ENCODE measurements at regions not wholly inside any gene's neighbourhood (a gene's known extent, or its start where the extent isn't known, plus 50 kb on each side); places are given as distances from the start of the nearest gene placed in this dataset.

DNA sequence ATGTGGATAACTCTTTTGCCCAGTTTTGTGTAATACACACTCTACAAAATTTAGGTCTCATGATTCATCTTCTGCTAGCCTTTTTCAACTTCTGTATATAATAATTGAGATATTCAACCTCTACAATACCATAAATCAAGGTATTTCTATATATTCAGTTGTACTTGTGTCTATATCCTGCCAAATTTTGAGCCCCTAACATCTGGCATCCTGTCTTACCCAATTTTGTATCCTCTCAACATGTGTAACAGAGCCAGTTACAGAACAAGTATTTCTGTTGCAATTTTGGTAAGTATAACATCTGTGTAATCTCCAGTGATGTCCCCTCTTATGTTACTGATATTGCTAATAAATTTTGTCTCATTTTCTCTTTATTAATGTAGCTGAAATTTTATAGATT, 145.8 kb downstream of the TRIB2 start:
- no peaks in the 10 kb centered on the region for H3K27me3 ChIP-seq (ENCODE audit: control insufficient read depth, insufficient read depth, low read length)
- H3K79me2 ChIP-seq: no peaks in the 10 kb centered on the region
- no peak overlapping the region for H3K9ac ChIP-seq
- no peaks in the 10 kb centered on the region for H3K36me3 ChIP-seq (ENCODE audit: control insufficient read depth, insufficient read depth, low read length)
- H3K4me2 ChIP-seq (ENCODE audit: low read length): no peak overlapping the region
- H3K4me1 ChIP-seq: no peaks in the 10 kb centered on the region
- TF ChIP-seq, protein P1, sequence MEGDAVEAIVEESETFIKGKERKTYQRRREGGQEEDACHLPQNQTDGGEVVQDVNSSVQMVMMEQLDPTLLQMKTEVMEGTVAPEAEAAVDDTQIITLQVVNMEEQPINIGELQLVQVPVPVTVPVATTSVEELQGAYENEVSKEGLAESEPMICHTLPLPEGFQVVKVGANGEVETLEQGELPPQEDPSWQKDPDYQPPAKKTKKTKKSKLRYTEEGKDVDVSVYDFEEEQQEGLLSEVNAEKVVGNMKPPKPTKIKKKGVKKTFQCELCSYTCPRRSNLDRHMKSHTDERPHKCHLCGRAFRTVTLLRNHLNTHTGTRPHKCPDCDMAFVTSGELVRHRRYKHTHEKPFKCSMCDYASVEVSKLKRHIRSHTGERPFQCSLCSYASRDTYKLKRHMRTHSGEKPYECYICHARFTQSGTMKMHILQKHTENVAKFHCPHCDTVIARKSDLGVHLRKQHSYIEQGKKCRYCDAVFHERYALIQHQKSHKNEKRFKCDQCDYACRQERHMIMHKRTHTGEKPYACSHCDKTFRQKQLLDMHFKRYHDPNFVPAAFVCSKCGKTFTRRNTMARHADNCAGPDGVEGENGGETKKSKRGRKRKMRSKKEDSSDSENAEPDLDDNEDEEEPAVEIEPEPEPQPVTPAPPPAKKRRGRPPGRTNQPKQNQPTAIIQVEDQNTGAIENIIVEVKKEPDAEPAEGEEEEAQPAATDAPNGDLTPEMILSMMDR (IDR thresholded peaks at IDR 0.05): no peak
- H3K9me3 ChIP-seq (ENCODE audit: control insufficient read depth, low read length): peaks cover 3% of the 10 kb centered on the region
- no peak overlapping the region for H2AFZ ChIP-seq
- no peak overlapping the region for H3K4me3 ChIP-seq (ENCODE audit: low read depth, low read length)
- no peak overlapping the region for H3K27ac ChIP-seq

- Histone ChIP-seq H3K4me1 (no peaks in the 10 kb centered on the region), H3K4me3 (ENCODE audit: low read depth, low read length) (no peak overlapping the region), H3K27me3 (ENCODE audit: control insufficient read depth, insufficient read depth, low read length) (no peaks in the 10 kb centered on the region), H3K9me3 (ENCODE audit: control insufficient read depth, low read length) (peaks cover 3% of the 10 kb centered on the region), H2AFZ (no peak overlapping the region), H3K36me3 (ENCODE audit: control insufficient read depth, insufficient read depth, low read length) (no peaks in the 10 kb centered on the region), H3K9ac (no peak overlapping the region), H3K79me2 (no peaks in the 10 kb centered on the region), H3K4me2 (ENCODE audit: low read length) (no peak overlapping the region), H3K27ac (no peak overlapping the region)
- TF ChIP-seq, protein P1 (IDR thresholded peaks at IDR 0.05): no peak
Observed at GRCh38 chr2:12863937-12864336, 147.2 kb downstream of the TRIB2 start.

DNA sequence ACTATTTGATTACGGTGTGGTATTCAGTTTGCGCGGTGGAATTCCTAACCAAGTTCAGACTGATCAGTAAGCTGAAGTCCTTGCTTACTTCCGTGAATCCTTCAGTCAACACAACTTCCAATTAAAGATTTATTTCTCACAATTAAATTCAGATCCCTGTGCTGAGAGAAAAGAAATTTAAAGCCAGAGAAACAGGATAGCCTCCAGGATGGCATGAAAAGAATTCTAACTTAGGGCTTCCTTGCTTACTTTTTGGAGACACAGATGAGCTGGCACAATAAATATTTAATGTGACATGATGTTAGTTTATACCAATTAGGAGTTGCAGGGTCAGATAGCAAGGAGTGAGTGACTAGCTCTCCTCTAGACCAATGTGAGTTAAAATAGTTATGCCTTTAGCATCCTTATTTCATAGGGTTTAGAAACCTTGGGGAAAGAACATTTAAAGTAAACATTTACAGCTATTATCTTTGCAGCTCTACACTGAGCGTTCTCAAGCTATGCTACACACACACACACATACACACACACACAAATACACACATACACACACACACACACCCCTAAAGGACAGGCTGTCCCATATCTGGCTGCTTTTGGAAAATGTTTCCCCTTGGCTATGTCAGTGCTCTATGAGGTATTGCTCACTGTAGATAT, 151.0 kb downstream of the TRIB2 start:
- Histone ChIP-seq H3K4me2 (ENCODE audit: low read length) (no peak overlapping the region), H3K27ac (no peak overlapping the region), H3K9ac (no peak overlapping the region), H3K9me3 (ENCODE audit: control insufficient read depth, low read length) (peaks cover 3% of the 10 kb centered on the region), H3K4me1 (no peaks in the 10 kb centered on the region), H3K27me3 (ENCODE audit: control insufficient read depth, insufficient read depth, low read length) (no peaks in the 10 kb centered on the region), H2AFZ (no peak overlapping the region), H3K36me3 (ENCODE audit: control insufficient read depth, insufficient read depth, low read length) (no peaks in the 10 kb centered on the region), H3K4me3 (ENCODE audit: low read depth, low read length) (no peak overlapping the region), H3K79me2 (no peaks in the 10 kb centered on the region)
- TF ChIP-seq, protein P1 (IDR thresholded peaks at IDR 0.05): no peak

GRCh38 chr2:12870692-12871091, 154.0 kb downstream of the TRIB2 start:
- Histone ChIP-seq H2AFZ (no peak overlapping the region), H3K9ac (no peak overlapping the region), H3K4me2 (ENCODE audit: low read length) (no peak overlapping the region), H3K4me3 (ENCODE audit: low read depth, low read length) (no peak overlapping the region), H3K4me1 (no peaks in the 10 kb centered on the region), H3K27me3 (ENCODE audit: control insufficient read depth, insufficient read depth, low read length) (no peaks in the 10 kb centered on the region), H3K9me3 (ENCODE audit: control insufficient read depth, low read length) (no peaks in the 10 kb centered on the region), H3K79me2 (no peaks in the 10 kb centered on the region), H3K36me3 (ENCODE audit: control insufficient read depth, insufficient read depth, low read length) (no peaks in the 10 kb centered on the region), H3K27ac (no peak overlapping the region)
- TF ChIP-seq, protein P1 (IDR thresholded peaks at IDR 0.05): no peak

GRCh38 chr2:12871694-12872315, 155.1 kb downstream of the TRIB2 start:
- no peaks in the 10 kb centered on the region for H3K79me2 ChIP-seq
- no peak overlapping the region for H3K4me2 ChIP-seq (ENCODE audit: low read length)
- TF ChIP-seq, protein P1 (IDR thresholded peaks at IDR 0.05): no peak
- H3K9me3 ChIP-seq (ENCODE audit: control insufficient read depth, low read length): no peaks in the 10 kb centered on the region
- no peak overlapping the region for H3K4me3 ChIP-seq (ENCODE audit: low read depth, low read length)
- no peaks in the 10 kb centered on the region for H3K27me3 ChIP-seq (ENCODE audit: control insufficient read depth, insufficient read depth, low read length)
- no peak overlapping the region for H3K9ac ChIP-seq
- no peak overlapping the region for H2AFZ ChIP-seq
- no peaks in the 10 kb centered on the region for H3K4me1 ChIP-seq
- H3K27ac ChIP-seq: no peak overlapping the region
- H3K36me3 ChIP-seq (ENCODE audit: control insufficient read depth, insufficient read depth, low read length): no peaks in the 10 kb centered on the region

Data from parathyroid adenoma (tissue), 2 donors.